ENCODE measurements at regions not wholly inside any gene's neighbourhood (a gene's known extent, or its start where the extent isn't known, plus 50 kb on each side); places are given as distances from the start of the nearest gene placed in this dataset.

- TF ChIP-seq AKNA (CRISPR knock-in tag; IDR thresholded peaks at IDR 0.05; ENCODE audit: borderline replicate concordance) (no peak), ZBED4 (CRISPR knock-in tag; IDR thresholded peaks at IDR 0.05; ENCODE audit: borderline replicate concordance) (no peak), MATR3 (CRISPR knock-in tag; IDR thresholded peaks at IDR 0.05) (no peak)
Observed at GRCh38 chr9:673264-673965, 168.1 kb upstream of the DMRT1 start (continued).

Measured in HepG2 (cell line).